Panc1 (cell line): ENCODE measurements at regions not wholly inside any gene's neighbourhood (a gene's known extent, or its start where the extent isn't known, plus 50 kb on each side); places are given as distances from the start of the nearest gene placed in this dataset.

ENCODE experiments used
- ATAC-seq: fragments of 200-7000 bp; cut with Tn5 transposase; 2 replicates; pipeline ENCODE4 v1.9.1; 2020; ENCODE audit warnings: mild to moderate bottlenecking, moderate library complexity
- BruUV-seq: library from RNA; stranded (reverse); fragments of 400-500 nt; replicated peaks from 2 replicates; lab custom pipeline; 2021; lab: Mats Ljungman, UMichigan
- CTCF ChIA-PET: fragments of 300-600 bp; sonication (Branson Sonifier 250); formaldehyde crosslinking; loops from one replicate; lab custom pipeline; 2022; ENCODE audit warnings: antibody characterized with exemption; lab: Charles Lee
- POLR2A ChIA-PET: fragments of 300-600 bp; sonication (Branson Sonifier 250); formaldehyde crosslinking; loops from one replicate; lab custom pipeline; 2022; ENCODE audit warnings: antibody characterized with exemption; lab: Charles Lee
- DNase-seq: peaks from one replicate; pipeline ENCODE4 v3.0.0-alpha.2; 2010; ENCODE audit warnings: low read depth, low spot score
- H3K27ac ChIP-seq: 2 replicates; pipeline ENCODE4 v1.5.1; 2011; ENCODE audit warnings: mild to moderate bottlenecking, low read length, inconsistent platforms
- H3K27me3 ChIP-seq: fragments of 200-500 bp; sonication (Bioruptor generic); 2 replicates; pipeline ENCODE4 v1.6.0; 2014; ENCODE audit warnings: low read length, inconsistent platforms; ENCODE audit not compliant: control insufficient read depth, insufficient read depth
- H3K36me3 ChIP-seq: fragments of 200-500 bp; sonication (Bioruptor generic); 2 replicates; pipeline ENCODE4 v1.5.1; 2014; ENCODE audit warnings: inconsistent platforms, mild to moderate bottlenecking, low read length, moderate library complexity; ENCODE audit not compliant: control insufficient read depth, insufficient read depth
- H3K4me1 ChIP-seq: 2 replicates; pipeline ENCODE4 v1.5.1; 2011; ENCODE audit warnings: inconsistent platforms, mild to moderate bottlenecking, low read length, moderate library complexity; ENCODE audit not compliant: control insufficient read depth, insufficient read depth
- H3K4me3 ChIP-seq, 2 experiments: 2 replicates each; pipeline ENCODE4 v1.5.1; 2011 to 2012; ENCODE audit warnings: low read depth in 2 of 2, low read length in 2 of 2, mild to moderate bottlenecking in 2 of 2, inconsistent platforms in 1 of 2, moderate library complexity in 1 of 2
- H3K9me3 ChIP-seq: fragments of 200-500 bp; sonication (Bioruptor generic); 2 replicates; pipeline ENCODE4 v1.5.1; 2014; ENCODE audit warnings: low read depth, mild to moderate bottlenecking, inconsistent platforms, low read length, moderate library complexity; ENCODE audit not compliant: control insufficient read depth, insufficient read depth
- POLR2AphosphoS5 ChIP-seq: IDR thresholded peaks from 2 replicates; pipeline ENCODE4 v1.6.1; 2012; ENCODE audit warnings: mild to moderate bottlenecking, low read depth, low read length, moderate library complexity
- SIN3A ChIP-seq: IDR thresholded peaks from 2 replicates; pipeline ENCODE4 v1.6.1; 2012; ENCODE audit warnings: low read depth, mild to moderate bottlenecking, low read length, moderate library complexity, borderline replicate concordance; ENCODE audit not compliant: insufficient read depth
- TCF7L2 ChIP-seq: IDR thresholded peaks from 2 replicates; pipeline ENCODE4 v1.6.1; 2011; ENCODE audit warnings: mild to moderate bottlenecking, low read depth, low read length, inconsistent platforms
- in situ Hi-C: cut with HindIII; loops from 2 replicates; pipeline ENCODE4 v1.10.0; 2016; ENCODE audit warnings: low sequenced_read_pairs, low pct_unique_long_range_greater_than_20kb
- intact Hi-C: fragments of 100-400 bp; cut with micrococcal nuclease; formaldehyde crosslinking; loops from one replicate; pipeline ENCODE4 v1.10.0; 2022; ENCODE audit not compliant: unreplicated experiment
- TF ChIP-seq, protein P1 (sequence below), 2 experiments: IDR thresholded peaks; 2 replicates each; pipeline ENCODE4 v1.6.1; 2011 to 2012; ENCODE audit warnings: low read depth in 2 of 2, control low read depth in 1 of 2, low read length in 1 of 2, mild to moderate bottlenecking in 1 of 2, moderate library complexity in 1 of 2; ENCODE audit not compliant: insufficient read depth in 1 of 2
- TF ChIP-seq, protein P2 (sequence below): fragments of 450-650 bp; IDR thresholded peaks from 2 replicates; pipeline ENCODE4 v1.5.1; 2017; ENCODE audit warnings: mild to moderate bottlenecking

DNA sequence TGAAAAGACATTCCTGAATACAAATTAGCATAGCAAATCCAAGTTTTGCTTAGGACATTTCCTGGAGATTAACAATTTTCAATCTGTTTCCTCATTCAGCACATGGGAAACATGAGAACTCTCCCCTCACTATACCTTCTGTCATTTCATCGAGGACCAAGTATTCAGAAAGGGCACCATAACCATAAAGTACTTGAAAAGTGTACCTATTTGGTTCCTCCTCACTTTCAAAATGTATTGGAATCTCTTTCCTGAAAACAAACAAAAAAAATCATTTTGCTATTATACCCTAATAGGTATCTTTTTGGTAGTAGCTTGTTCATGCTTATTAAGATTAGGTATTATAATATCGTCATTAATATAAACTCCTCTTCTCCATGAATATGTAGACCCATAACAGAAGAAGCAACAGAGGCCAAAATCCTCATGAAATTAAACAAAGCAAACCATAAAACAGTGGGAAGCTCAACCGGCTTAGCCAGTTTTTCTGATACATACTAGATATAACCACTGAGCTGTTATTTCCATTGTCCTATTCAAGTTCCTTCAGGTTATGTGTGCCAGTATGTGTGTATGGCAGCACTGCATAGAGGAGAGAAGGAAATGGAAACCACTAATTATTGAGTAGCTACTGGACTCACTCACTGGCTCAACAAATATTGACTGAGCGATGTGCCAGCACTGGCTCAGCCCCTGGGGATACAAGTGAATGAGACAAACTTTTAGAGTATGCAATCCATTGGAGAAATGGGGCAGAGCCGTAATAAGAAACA, 274.0 kb downstream of the MAFB start:
- ATAC-seq (no peak), DNase-seq (no peak)
- ChIA-PET CTCF (no interaction called here), POLR2A (interaction anchor here (0.6 kb wide), 1 partner anchor 118 kb away, joined by 3 read pairs; no protein-coding TSS in a partner anchor)
- no peaks in the 10 kb centered on the region for H3K4me1 ChIP-seq
- intact Hi-C loops (no loop called here), in situ Hi-C loops (no loop called here)
- no peaks in the 10 kb centered on the region for H3K27me3 ChIP-seq
- H3K9me3 ChIP-seq: no peaks in the 10 kb centered on the region
- TF ChIP-seq TCF7L2: no peak
- no peak for TF ChIP-seq POLR2AphosphoS5
- TF ChIP-seq, protein P1, sequence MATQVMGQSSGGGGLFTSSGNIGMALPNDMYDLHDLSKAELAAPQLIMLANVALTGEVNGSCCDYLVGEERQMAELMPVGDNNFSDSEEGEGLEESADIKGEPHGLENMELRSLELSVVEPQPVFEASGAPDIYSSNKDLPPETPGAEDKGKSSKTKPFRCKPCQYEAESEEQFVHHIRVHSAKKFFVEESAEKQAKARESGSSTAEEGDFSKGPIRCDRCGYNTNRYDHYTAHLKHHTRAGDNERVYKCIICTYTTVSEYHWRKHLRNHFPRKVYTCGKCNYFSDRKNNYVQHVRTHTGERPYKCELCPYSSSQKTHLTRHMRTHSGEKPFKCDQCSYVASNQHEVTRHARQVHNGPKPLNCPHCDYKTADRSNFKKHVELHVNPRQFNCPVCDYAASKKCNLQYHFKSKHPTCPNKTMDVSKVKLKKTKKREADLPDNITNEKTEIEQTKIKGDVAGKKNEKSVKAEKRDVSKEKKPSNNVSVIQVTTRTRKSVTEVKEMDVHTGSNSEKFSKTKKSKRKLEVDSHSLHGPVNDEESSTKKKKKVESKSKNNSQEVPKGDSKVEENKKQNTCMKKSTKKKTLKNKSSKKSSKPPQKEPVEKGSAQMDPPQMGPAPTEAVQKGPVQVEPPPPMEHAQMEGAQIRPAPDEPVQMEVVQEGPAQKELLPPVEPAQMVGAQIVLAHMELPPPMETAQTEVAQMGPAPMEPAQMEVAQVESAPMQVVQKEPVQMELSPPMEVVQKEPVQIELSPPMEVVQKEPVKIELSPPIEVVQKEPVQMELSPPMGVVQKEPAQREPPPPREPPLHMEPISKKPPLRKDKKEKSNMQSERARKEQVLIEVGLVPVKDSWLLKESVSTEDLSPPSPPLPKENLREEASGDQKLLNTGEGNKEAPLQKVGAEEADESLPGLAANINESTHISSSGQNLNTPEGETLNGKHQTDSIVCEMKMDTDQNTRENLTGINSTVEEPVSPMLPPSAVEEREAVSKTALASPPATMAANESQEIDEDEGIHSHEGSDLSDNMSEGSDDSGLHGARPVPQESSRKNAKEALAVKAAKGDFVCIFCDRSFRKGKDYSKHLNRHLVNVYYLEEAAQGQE (IDR thresholded peaks at IDR 0.05; ENCODE audit: insufficient read depth in 1 of 2, low read depth in 2 of 2, low read length in 1 of 2): no peak
- TF ChIP-seq, protein P2, sequence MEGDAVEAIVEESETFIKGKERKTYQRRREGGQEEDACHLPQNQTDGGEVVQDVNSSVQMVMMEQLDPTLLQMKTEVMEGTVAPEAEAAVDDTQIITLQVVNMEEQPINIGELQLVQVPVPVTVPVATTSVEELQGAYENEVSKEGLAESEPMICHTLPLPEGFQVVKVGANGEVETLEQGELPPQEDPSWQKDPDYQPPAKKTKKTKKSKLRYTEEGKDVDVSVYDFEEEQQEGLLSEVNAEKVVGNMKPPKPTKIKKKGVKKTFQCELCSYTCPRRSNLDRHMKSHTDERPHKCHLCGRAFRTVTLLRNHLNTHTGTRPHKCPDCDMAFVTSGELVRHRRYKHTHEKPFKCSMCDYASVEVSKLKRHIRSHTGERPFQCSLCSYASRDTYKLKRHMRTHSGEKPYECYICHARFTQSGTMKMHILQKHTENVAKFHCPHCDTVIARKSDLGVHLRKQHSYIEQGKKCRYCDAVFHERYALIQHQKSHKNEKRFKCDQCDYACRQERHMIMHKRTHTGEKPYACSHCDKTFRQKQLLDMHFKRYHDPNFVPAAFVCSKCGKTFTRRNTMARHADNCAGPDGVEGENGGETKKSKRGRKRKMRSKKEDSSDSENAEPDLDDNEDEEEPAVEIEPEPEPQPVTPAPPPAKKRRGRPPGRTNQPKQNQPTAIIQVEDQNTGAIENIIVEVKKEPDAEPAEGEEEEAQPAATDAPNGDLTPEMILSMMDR: no peak
- no peak for TF ChIP-seq SIN3A
- H3K4me3 ChIP-seq: no peak overlapping the region
- H3K27ac ChIP-seq: no peak overlapping the region
- BruUV-seq: no TSS peak
- H3K36me3 ChIP-seq: no peaks in the 10 kb centered on the region

DNA sequence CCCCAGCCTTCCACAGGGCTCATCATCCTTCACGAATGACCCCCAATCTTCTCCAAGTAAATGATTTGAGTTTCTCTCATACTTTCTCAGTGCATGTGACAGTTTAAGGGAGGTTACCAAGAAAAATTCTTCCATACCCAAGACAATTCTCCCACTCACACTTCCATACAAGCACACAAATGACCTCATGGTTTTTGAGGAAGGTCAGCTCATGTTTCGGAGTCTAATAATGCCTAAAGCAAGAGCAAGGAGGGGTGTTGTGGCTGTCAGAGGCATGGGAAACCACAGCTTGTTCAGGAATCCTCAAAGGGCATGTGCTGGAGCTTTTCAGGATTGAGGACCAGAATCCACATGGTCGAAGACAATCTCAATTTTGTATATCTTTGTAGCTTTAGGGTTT, 279.0 kb downstream of the MAFB start:
- TF ChIP-seq SIN3A (no peak), POLR2AphosphoS5 (no peak), TCF7L2 (no peak)
- TF ChIP-seq, protein P2: no peak
- TF ChIP-seq, protein P1 (IDR thresholded peaks at IDR 0.05; ENCODE audit: insufficient read depth in 1 of 2, low read depth in 2 of 2, low read length in 1 of 2): no peak
- in situ Hi-C loops: no loop called here
- BruUV-seq: no TSS peak
- H3K27me3 ChIP-seq: no peaks in the 10 kb centered on the region
- H3K36me3 ChIP-seq: no peaks in the 10 kb centered on the region
- no peak for ATAC-seq
- H3K4me1 ChIP-seq: no peaks in the 10 kb centered on the region
- ChIA-PET CTCF (no interaction called here), POLR2A (no interaction called here)
- H3K27ac ChIP-seq: no peak overlapping the region
- DNase-seq: no peak
- no peak overlapping the region for H3K4me3 ChIP-seq
- intact Hi-C loops: no loop called here
- no peaks in the 10 kb centered on the region for H3K9me3 ChIP-seq
